ENCODE measurements at regions not wholly inside any gene's neighbourhood (a gene's known extent, or its start where the extent isn't known, plus 50 kb on each side); places are given as distances from the start of the nearest gene placed in this dataset.

DNA sequence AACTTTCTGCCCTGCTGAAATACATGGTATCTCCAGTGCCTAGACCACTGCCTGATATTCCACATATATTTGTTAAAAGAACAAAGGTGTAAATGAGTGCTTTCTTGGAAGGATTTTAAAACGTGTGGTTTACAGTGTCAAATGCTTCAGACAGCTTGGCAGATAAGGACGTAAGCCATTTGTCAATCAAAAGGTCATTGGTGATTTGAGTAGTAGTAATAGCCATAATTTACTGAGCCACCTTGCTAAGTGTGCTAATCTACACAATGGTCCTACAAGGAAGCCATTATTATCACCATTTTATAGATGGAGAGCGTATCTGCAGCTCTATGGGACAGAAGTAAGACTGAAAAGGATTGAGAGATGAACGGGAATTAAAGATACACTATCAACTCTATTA, 186.8 kb upstream of the MPPED2 start:
- TF ChIP-seq CTCF (conservative IDR thresholded peaks at IDR 0.05; ENCODE audit: low read depth, low read length) (no peak), EZH2 (IDR thresholded peaks at IDR 0.05; ENCODE audit: low read length, unreplicated experiment) (no peak), EZH2phosphoT487 (IDR thresholded peaks at IDR 0.05; ENCODE audit: borderline replicate concordance, low read length) (no peak)

All from PC-3 (cell line).